HepG2 (cell line): ENCODE measurements at regions not wholly inside any gene's neighbourhood (a gene's known extent, or its start where the extent isn't known, plus 50 kb on each side); places are given as distances from the start of the nearest gene placed in this dataset.

Experiments used
- ATAC-seq: fragments of 200-7000 bp; cut with Tn5 transposase; 3 replicates; pipeline ENCODE4 v1.9.1; 2020; ENCODE audit warnings: mild to moderate bottlenecking, moderate library complexity
- BruUV-seq: library from RNA; stranded (reverse); fragments of 400-500 nt; replicated peaks from 2 replicates; lab custom pipeline; 2021; lab: Mats Ljungman, UMichigan
- CTCF ChIA-PET: fragments of 300-600 bp; formaldehyde crosslinking; extraction: SDS; loops from one replicate; lab custom pipeline; 2021; ENCODE audit warnings: low total read pairs, inconsistent platforms, low intra/inter-chr PET ratio; lab: Yijun Ruan, JAX
- POLR2A ChIA-PET: fragments of 350-600 bp; sonication (Branson Sonifier 250); formaldehyde crosslinking; loops from one replicate; lab custom pipeline; 2020; ENCODE audit warnings: antibody characterized with exemption, inconsistent platforms; lab: Yijun Ruan, JAX
- DNase-seq: peaks from one replicate; pipeline ENCODE4 v3.0.0-alpha.2; 2015; ENCODE audit warnings: low spot score
- FAIRE-seq: peaks from 3 replicates; lab custom pipeline; 2011; peaks lifted over from hg19 to GRCh38; lab: Jason Lieb, UNC
- H2AFZ ChIP-seq: one replicate; pipeline ENCODE4 v1.6.1; 2011; ENCODE audit warnings: low read length, inconsistent platforms
- H3K27ac ChIP-seq: fragments of 300-600 bp; 3 replicates; pipeline ENCODE4 v1.8.0; 2011; ENCODE audit warnings: mixed run types, mild to moderate bottlenecking, mixed read lengths, low read length, inconsistent platforms; ENCODE audit not compliant: insufficient read depth; ENCODE audit errors: extremely low read length
- H3K27me3 ChIP-seq, 2 experiments: fragments of 200-600 bp in 1 of 2; 2 replicates in 1 of 2; 3 replicates in 1 of 2; pipeline versions ENCODE4 v1.6.0 to v1.8.0; 2011; ENCODE audit warnings: low read length in 2 of 2, mild to moderate bottlenecking in 2 of 2, moderate library complexity in 2 of 2, inconsistent platforms in 1 of 2; ENCODE audit not compliant: insufficient read depth in 2 of 2, control insufficient read depth in 1 of 2
- H3K36me3 ChIP-seq, 2 experiments: fragments of 200-600 bp in 1 of 2; replicated peaks in 1 of 2; 2 replicates in 1 of 2; 3 replicates in 1 of 2; pipeline versions ENCODE4 v1.5.1 to v1.8.0; 2011; ENCODE audit warnings: low read length in 2 of 2, inconsistent platforms in 1 of 2; ENCODE audit not compliant: insufficient read depth in 2 of 2, control insufficient read depth in 1 of 2
- H3K4me1 ChIP-seq: 2 replicates; pipeline ENCODE4 v1.5.1; 2012; ENCODE audit warnings: low read length, inconsistent platforms; ENCODE audit not compliant: insufficient read depth
- H3K4me2 ChIP-seq: 2 replicates; pipeline ENCODE4 v1.6.0; 2011; ENCODE audit warnings: low read depth, low read length, inconsistent platforms
- H3K4me3 ChIP-seq, 3 experiments: fragments of 200-600 bp in 1 of 3; sonication (generic), shearing (Covaris generic) in 1 of 3; replicated peaks in 1 of 3; 2 replicates each; pipeline ENCODE4 v1.5.1; 2011 to 2016; ENCODE audit warnings: low read length in 3 of 3, inconsistent platforms in 2 of 3, low read depth in 2 of 3, mild to moderate bottlenecking in 2 of 3, control low read depth in 1 of 3, mixed read lengths in 1 of 3; ENCODE audit not compliant: insufficient read depth in 1 of 3
- H3K79me2 ChIP-seq: one replicate; pipeline ENCODE4 v1.6.1; 2011; ENCODE audit warnings: low read length, inconsistent platforms; ENCODE audit not compliant: insufficient read depth
- H3K9ac ChIP-seq: 2 replicates; pipeline ENCODE4 v1.6.0; 2011; ENCODE audit warnings: mild to moderate bottlenecking, low read depth, low read length, inconsistent platforms; ENCODE audit not compliant: insufficient read depth
- H3K9me3 ChIP-seq: 2 replicates; pipeline ENCODE4 v1.5.1; 2012; ENCODE audit warnings: mild to moderate bottlenecking, low read length
- H4K20me1 ChIP-seq: 2 replicates; pipeline ENCODE4 v1.6.0; 2011; ENCODE audit warnings: inconsistent platforms, mild to moderate bottlenecking, low read length, moderate library complexity; ENCODE audit not compliant: insufficient read depth
- FOXP1 ChIP-seq, 2 experiments: fragments of 450-650 bp in 1 of 2; IDR thresholded peaks; 2 replicates each; pipeline ENCODE4 v1.6.1; 2017 to 2018; ENCODE audit warnings: antibody characterized with exemption in 1 of 2
- MTA3 ChIP-seq: sonication (generic); formaldehyde crosslinking; IDR thresholded peaks from 2 replicates; pipeline ENCODE4 v1.4.0; 2020; ENCODE audit warnings: missing genetic modification reagents
- NFIC ChIP-seq: IDR thresholded peaks from 2 replicates; pipeline ENCODE4 v1.6.1; 2012; ENCODE audit warnings: mild to moderate bottlenecking, low read length, inconsistent platforms
- PTBP1 ChIP-seq: fragments of 200-400 bp; formaldehyde crosslinking; IDR thresholded peaks from 2 replicates; pipeline ENCODE4 v1.6.1; 2018; ENCODE audit warnings: low read length, low read depth; ENCODE audit not compliant: poor library complexity, severe bottlenecking
- SCMH1 ChIP-seq: sonication (generic); formaldehyde crosslinking; IDR thresholded peaks from 2 replicates; pipeline ENCODE4 v1.9.0; 2021; ENCODE audit warnings: missing genetic modification reagents, mild to moderate bottlenecking, borderline replicate concordance
- SMAD1 ChIP-seq: sonication (generic); formaldehyde crosslinking; IDR thresholded peaks from 2 replicates; pipeline ENCODE4 v1.4.0; 2020; ENCODE audit warnings: missing genetic modification reagents, low read depth, mild to moderate bottlenecking, borderline replicate concordance
- ZFP36L2 ChIP-seq: sonication (generic); formaldehyde crosslinking; IDR thresholded peaks from 2 replicates; pipeline ENCODE4 v1.4.0; 2020; ENCODE audit warnings: missing genetic modification reagents
- ZNF564 ChIP-seq: sonication (generic); formaldehyde crosslinking; IDR thresholded peaks from 2 replicates; pipeline ENCODE4 v1.8.1; 2023; ENCODE audit warnings: mild to moderate bottlenecking, missing genetic modification reagents
- WGBS: methylation state at CpG from one replicate; pipeline ENCODE4 v1.1.6; 2017; ENCODE audit warnings: low lambda C conversion rate; 5-methylcytosine and 5-hydroxymethylcytosine counted together
- in situ Hi-C: cut with HindIII; loops from 2 replicates; pipeline ENCODE4 v1.10.0; 2017; ENCODE audit warnings: low pct_unique_long_range_greater_than_20kb; ENCODE audit not compliant: extremely low pct_ligation_motif_present
- intact Hi-C: fragments of 100-400 bp; cut with micrococcal nuclease; formaldehyde crosslinking; loops from one replicate; pipeline ENCODE4 v1.10.0; 2022; ENCODE audit not compliant: unreplicated experiment
- TF ChIP-seq, protein P1 (sequence below): IDR thresholded peaks from 2 replicates; pipeline ENCODE4 v1.6.1; 2016; ENCODE audit warnings: low read depth, borderline replicate concordance
- TF ChIP-seq, protein P2 (sequence below): sonication (generic); formaldehyde crosslinking; IDR thresholded peaks from 2 replicates; pipeline ENCODE4 v1.4.0; 2020; ENCODE audit warnings: mild to moderate bottlenecking, low read depth, missing genetic modification reagents
- TF ChIP-seq, protein P3 (sequence below): sonication (generic); formaldehyde crosslinking; IDR thresholded peaks from 2 replicates; pipeline ENCODE4 v1.5.0; 2020; ENCODE audit warnings: mild to moderate bottlenecking, missing genetic modification reagents
- TF ChIP-seq, protein P4 (sequence below): IDR thresholded peaks from 2 replicates; pipeline ENCODE4 v1.6.1; 2012; ENCODE audit warnings: low read depth, low read length, improper control_type of control experiment

DNA sequence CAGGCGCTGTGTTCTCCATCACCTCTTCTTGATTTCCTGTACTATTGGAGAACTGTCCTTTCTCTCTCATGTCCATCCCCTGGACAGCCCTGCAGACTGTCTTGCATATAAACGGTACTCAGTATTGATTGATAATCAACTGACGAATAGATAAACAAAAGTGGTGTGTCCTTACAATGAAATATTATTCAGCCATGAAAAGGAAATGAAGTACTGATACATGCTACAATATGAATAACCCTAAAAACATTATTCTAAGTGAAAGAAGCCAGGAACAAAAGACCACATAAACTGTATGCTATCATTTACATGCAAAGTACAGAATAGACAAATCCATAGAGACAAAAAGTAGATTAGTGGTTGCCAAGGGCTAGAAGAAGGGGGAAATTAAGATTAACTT is 77.6 kb downstream of the SDC1 start:
- intact Hi-C loops, result no loop called here
- WGBS, result 46% methylated on average over 3 of the region's 3 CpGs
- CTCF ChIA-PET, result no interaction called here
- no peak for DNase-seq
- Histone ChIP-seq H3K4me1 (peaks cover 30% of the 10 kb centered on the region), H4K20me1 (no peaks in the 10 kb centered on the region)
- no peak for ATAC-seq
- BruUV-seq, result no TSS peak
- FAIRE-seq, result no peak
- TF ChIP-seq MTA3 (CRISPR knock-in tag), result no peak
- no peak for TF ChIP-seq SCMH1 (CRISPR knock-in tag)
- no peak for TF ChIP-seq FOXP1 (IDR thresholded peaks at IDR 0.05)
- TF ChIP-seq FOXP1 (CRISPR knock-in tag; IDR thresholded peaks at IDR 0.05), result no peak
- TF ChIP-seq, protein P1, sequence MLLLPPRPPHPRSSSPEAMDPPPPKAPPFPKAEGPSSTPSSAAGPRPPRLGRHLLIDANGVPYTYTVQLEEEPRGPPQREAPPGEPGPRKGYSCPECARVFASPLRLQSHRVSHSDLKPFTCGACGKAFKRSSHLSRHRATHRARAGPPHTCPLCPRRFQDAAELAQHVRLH (CRISPR knock-in tag), result no peak
- no peak for TF ChIP-seq SMAD1 (CRISPR knock-in tag)
- TF ChIP-seq ZFP36L2, result no peak
- TF ChIP-seq, all 625 proteins: peak for 0
- POLR2A ChIA-PET, result no interaction called here
- Histone ChIP-seq H3K9ac (no peak overlapping the region), H3K4me3 (no peak overlapping the region), H3K79me2 (no peaks in the 10 kb centered on the region), H3K4me2 (no peak overlapping the region), H3K27ac (no peak overlapping the region), H3K9me3 (no peaks in the 10 kb centered on the region), H2AFZ (no peak overlapping the region), H3K27me3 (peaks cover 0 to 27% of the 10 kb centered on the region in 2 experiments; a peak in 4 of 5 replicates), H3K36me3 (no peaks in the 10 kb centered on the region)
- in situ Hi-C loops, result no loop called here

DNA sequence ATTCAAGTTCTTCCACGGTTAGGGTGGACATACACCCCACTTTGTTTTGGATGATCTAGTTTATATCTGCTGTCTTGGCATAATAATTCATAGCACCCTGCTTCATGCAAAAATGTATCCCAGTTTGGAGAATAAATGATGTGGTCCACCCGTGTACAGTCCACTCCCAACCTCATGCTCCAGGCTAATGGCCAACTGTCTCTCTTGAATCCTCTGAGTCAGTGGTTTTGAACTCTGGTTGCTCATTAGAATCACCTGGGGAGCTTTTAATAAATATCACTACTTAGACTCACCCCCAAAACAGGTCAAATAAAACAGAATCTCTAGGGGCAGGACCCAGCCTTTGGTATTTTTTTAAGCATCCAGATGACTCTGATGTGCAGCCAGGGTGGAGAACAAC is 78.5 kb downstream of the SDC1 start:
- H2AFZ ChIP-seq, result no peak overlapping the region
- in situ Hi-C loops, result no loop called here
- ChIA-PET POLR2A (no interaction called here), CTCF (no interaction called here)
- H3K27me3 ChIP-seq, result peaks cover 2 to 29% of the 10 kb centered on the region in 2 experiments; a peak in 4 of 5 replicates
- no peaks in the 10 kb centered on the region for H4K20me1 ChIP-seq
- H3K4me1 ChIP-seq, result peaks cover 34% of the 10 kb centered on the region
- WGBS, result 22% methylated on average over 2 of the region's 2 CpGs
- H3K36me3 ChIP-seq, result no peaks in the 10 kb centered on the region
- H3K9me3 ChIP-seq, result no peaks in the 10 kb centered on the region
- BruUV-seq, result no TSS peak
- no peak for FAIRE-seq
- no peak overlapping the region for H3K27ac ChIP-seq
- no peak overlapping the region for H3K9ac ChIP-seq
- intact Hi-C loops, result no loop called here
- ATAC-seq, result no peak
- peak overlapping the region; percentile 6; the same call in 1 of the 2 replicates for H3K4me2 ChIP-seq
- DNase-seq, result no peak
- no peaks in the 10 kb centered on the region for H3K79me2 ChIP-seq
- H3K4me3 ChIP-seq, result no peak overlapping the region
- TF ChIP-seq, protein P2, sequence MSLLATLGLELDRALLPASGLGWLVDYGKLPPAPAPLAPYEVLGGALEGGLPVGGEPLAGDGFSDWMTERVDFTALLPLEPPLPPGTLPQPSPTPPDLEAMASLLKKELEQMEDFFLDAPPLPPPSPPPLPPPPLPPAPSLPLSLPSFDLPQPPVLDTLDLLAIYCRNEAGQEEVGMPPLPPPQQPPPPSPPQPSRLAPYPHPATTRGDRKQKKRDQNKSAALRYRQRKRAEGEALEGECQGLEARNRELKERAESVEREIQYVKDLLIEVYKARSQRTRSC, result no peak
- TF ChIP-seq NFIC (no peak), PTBP1 (no peak), ZNF564 (CRISPR knock-in tag) (no peak)
- TF ChIP-seq, protein P3, sequence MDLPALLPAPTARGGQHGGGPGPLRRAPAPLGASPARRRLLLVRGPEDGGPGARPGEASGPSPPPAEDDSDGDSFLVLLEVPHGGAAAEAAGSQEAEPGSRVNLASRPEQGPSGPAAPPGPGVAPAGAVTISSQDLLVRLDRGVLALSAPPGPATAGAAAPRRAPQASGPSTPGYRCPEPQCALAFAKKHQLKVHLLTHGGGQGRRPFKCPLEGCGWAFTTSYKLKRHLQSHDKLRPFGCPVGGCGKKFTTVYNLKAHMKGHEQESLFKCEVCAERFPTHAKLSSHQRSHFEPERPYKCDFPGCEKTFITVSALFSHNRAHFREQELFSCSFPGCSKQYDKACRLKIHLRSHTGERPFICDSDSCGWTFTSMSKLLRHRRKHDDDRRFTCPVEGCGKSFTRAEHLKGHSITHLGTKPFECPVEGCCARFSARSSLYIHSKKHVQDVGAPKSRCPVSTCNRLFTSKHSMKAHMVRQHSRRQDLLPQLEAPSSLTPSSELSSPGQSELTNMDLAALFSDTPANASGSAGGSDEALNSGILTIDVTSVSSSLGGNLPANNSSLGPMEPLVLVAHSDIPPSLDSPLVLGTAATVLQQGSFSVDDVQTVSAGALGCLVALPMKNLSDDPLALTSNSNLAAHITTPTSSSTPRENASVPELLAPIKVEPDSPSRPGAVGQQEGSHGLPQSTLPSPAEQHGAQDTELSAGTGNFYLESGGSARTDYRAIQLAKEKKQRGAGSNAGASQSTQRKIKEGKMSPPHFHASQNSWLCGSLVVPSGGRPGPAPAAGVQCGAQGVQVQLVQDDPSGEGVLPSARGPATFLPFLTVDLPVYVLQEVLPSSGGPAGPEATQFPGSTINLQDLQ (CRISPR knock-in tag), result no peak
- TF ChIP-seq, protein P4, sequence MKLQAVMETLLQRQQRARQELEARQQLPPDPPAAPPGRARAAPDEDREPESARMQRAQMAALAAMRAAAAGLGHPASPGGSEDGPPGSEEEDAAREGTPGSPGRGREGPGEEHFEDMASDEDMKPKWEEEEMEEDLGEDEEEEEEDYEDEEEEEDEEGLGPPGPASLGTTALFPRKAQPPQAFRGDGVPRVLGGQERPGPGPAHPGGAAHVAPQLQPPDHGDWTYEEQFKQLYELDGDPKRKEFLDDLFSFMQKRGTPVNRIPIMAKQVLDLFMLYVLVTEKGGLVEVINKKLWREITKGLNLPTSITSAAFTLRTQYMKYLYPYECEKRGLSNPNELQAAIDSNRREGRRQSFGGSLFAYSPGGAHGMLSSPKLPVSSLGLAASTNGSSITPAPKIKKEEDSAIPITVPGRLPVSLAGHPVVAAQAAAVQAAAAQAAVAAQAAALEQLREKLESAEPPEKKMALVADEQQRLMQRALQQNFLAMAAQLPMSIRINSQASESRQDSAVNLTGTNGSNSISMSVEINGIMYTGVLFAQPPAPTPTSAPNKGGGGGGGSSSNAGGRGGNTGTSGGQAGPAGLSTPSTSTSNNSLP, result no peak
